ENCODE measurements at regions not wholly inside any gene's neighbourhood (a gene's known extent, or its start where the extent isn't known, plus 50 kb on each side); places are given as distances from the start of the nearest gene placed in this dataset.

GRCh38 chr1:115577513-115577912 is 64.3 kb upstream of the VANGL1 start:
- no peak for DNase-seq (ENCODE audit: low read depth in 2 of 2)

- no peak for DNase-seq (ENCODE audit: low read depth in 2 of 2)
Measured at GRCh38 chr1:115575661-115576060, 66.1 kb upstream of the VANGL1 start.

- no peak for DNase-seq (ENCODE audit: low read depth in 2 of 2)
Measured at GRCh38 chr1:115572710-115573109, 69.1 kb upstream of the VANGL1 start.

- DNase-seq (ENCODE audit: low read depth in 2 of 2) = no peak
Measured at GRCh38 chr1:115567431-115567830, 74.3 kb upstream of the VANGL1 start.

GRCh38 chr1:115565791-115566190 is 76.0 kb upstream of the VANGL1 start:
- DNase-seq (ENCODE audit: low read depth in 2 of 2) = no peak

DNA sequence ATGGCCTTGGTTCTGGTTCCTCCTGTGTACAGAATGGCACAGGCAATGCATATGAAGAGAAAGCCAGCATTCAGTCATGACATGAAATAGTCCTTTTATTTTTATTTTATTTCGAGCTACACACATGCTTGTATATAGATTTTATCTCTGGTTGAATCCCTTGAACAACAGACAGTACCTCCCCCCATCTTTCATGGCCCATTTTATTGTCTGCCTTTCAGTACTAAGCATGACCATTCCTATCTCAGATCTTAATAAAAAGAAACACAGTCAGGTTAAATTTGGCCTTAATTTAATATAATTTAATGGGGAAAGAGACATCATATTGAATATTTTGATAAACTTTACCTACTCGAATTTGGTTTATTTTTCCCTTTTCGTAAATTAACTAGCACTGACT is 76.4 kb upstream of the VANGL1 start:
- no peak for DNase-seq (ENCODE audit: low read depth in 2 of 2)

GRCh38 chr1:115564201-115564600 is 77.6 kb upstream of the VANGL1 start:
- DNase-seq (ENCODE audit: low read depth in 2 of 2) = no peak

DNA sequence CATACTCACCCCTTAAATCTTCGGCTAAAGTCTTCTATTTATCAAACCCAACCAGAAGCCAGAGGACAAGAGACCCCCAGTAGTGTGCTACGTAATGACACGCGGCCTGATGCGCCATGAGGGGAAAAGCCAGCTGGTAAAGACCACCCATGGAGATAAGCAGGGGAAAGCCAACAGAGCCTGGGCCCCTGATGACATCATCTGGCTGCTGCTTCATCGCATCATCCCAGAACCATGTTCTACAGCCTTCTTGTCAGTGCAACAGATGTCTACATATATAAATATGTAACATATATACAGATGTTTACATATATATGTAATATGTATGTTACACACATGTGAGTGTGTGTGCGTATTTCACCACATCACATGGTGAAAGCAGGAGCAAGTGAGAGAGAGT is 81.7 kb upstream of the VANGL1 start:
- no peak for DNase-seq (ENCODE audit: low read depth in 2 of 2)

- DNase-seq (ENCODE audit: low read depth in 2 of 2) = no peak
Measured at GRCh38 chr1:115558275-115558674, 83.5 kb upstream of the VANGL1 start.

GRCh38 chr1:115557715-115558114 is 84.1 kb upstream of the VANGL1 start:
- no peak for DNase-seq (ENCODE audit: low read depth in 2 of 2)

DNA sequence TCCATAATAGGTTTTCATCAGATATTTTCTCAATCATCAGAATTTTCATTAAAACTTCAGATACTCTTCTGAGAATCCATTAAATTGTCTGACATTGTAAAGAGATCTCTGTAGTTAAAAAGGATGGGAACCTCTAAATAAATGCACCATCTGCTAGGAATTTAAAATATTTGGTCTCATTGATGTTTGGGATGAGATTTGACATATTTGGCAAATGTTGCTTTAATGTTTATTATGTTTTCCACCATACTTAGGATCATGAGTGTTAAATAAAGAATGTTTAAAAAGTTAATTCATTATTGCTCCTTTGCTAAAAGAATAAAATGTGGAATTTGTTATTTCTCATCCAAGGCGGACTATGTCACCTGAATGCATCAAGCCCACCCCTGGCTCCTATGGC is 85.5 kb upstream of the VANGL1 start:
- DNase-seq (ENCODE audit: low read depth in 2 of 2) = no peak

DNA sequence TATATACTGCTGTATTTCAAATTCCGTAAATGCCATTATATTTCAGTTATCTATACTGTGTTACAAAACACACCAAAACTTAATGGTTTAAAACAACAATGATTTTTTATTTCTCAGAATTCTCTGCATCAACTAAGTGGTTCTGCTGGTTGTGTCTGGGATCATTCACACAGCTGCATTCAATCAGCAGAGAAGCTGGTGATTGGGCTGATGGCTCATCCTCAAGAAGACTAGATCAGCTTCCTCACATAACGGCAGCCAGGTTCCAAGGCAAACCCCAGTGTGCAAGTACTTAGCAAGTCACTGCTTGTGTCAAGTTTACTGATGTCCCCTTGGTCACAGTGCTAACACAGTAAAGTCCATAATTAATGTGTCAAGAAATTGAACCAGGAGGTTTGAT is 86.3 kb upstream of the VANGL1 start:
- no peak for DNase-seq (ENCODE audit: low read depth in 2 of 2)

DNA sequence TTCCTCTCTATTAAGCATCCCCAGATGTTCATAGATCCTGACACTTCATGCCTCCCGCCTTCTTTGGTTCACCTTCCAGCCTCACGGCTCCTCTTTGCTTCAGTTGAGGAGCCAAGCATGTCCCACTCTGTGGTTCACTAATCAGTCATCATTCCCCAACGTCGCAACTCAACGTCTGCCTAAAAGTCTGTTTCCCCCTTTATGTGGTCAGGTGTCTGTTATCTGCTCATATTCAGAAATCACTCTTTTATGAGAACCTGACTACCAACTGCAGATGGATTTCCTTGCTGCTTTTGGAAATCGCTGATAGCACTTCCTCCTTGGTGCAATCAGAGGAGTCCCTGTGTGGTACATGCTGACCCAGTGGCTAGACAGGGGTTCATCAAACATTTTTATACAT is 94.1 kb upstream of the VANGL1 start:
- DNase-seq (ENCODE audit: low read depth in 2 of 2) = no peak

DNA sequence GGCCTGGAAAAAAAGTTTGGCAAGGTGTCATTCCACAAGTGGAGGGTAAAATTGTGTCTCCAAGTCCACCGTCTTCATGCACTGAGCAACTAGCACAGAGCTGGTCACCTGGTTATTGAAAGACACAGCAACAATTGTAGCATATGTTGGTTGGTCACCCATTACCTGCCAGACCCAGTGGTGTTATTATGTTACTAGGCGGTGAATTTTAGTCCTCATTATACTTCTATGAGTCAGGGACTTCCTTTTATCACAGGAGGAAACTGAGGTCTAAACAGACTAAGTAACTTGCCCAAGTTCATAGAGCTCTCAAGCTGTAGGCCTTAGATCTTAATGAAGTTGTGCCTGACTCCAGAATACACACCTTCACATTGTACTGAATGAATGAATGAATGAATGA is 94.9 kb upstream of the VANGL1 start:
- no peak for DNase-seq (ENCODE audit: low read depth in 2 of 2)

- no peak for DNase-seq (ENCODE audit: low read depth in 2 of 2)
Measured at GRCh38 chr1:115545791-115546733, 95.7 kb upstream of the VANGL1 start.

DNA sequence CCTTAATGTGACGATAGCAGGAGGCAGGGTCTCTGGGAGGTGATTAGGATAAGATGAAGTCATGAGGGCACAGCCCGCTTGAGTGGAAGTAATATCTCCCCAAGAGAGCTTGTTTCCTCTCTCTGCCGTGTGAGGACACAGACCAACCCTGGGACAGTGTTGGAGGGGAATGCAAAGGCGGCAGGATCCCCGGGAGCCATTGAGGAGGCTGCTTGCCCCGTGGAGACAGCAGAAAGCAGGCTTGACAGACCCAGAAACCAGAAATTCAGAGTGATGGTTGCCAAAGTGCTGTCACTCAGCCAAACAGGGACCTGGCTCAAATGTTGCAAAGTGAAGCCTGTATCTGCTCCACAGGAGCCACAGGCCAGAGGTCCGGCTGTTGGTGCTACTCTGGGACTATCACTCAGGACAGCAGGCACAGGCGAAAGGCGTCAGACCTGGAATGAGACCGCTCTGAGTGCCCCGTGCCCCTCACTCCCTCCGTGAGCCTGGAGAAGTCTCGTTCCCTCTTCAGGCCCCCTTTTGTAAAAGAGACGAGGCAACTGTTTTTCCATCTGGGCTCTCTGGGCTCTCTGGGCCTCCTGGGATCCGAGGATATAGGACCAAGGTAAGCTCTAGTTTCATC is 96.6 kb upstream of the VANGL1 start:
- no peak for DNase-seq (ENCODE audit: low read depth in 2 of 2)

DNA sequence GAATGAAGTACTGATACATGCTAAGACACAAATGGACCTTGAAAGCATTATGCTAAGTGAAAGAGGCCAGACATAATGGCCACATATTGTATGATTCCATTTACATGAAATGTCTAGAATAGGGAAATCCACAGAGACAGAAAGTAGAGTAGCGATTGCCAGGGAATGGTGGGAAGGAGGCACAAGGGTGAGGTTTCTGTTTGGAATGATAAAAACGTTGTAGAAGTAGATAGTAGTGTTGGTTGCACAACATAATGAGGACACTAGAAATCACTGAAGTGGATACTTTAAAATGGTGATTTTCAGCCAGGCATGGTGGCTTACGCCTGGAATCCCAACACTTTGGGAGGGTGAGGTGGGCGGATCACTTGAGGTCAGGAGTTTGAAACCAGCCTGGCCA is 97.6 kb upstream of the VANGL1 start:
- DNase-seq (ENCODE audit: low read depth in 2 of 2) = no peak

DNA sequence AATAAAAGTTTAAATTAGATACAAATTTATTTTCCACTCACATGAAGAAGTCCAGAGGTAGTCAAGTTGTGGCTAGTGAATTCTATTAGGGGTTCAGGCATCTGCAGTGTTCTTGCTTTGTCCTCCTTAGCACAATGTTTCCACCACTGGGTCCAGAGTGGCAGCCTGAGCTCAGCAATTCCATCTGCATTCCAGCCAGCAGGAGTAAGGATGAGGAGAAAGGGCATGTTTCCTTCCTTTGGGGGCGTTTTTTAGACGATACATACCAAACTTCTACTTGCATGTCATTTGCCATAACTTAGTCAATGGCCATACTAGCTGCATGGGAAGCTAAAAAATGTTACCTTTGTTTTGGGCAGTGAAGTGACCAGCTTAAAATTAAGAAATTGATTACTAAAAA is 98.5 kb upstream of the VANGL1 start:
- DNase-seq (ENCODE audit: low read depth in 2 of 2) = no peak

DNA sequence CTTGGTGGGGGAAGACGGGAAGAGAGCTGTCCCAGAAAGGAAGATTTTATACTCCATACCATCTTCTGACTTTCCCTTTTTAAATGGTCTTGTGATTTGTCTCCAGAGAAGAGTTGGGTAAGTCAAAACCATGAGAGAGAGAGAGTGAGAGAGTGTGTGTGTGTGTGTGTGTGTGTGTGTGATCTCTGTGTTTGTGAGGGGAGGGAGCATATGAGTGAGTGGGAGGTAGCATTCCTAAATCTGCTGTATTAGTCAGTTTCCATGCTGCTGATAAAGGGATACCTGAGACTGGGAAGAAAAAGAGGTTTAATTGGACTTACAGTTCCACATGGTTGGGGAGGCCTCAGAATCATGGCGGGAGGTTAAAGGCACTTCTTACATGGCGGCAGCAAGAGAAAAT is 102.0 kb upstream of the VANGL1 start:
- DNase-seq (ENCODE audit: low read depth in 2 of 2) = no peak

DNA sequence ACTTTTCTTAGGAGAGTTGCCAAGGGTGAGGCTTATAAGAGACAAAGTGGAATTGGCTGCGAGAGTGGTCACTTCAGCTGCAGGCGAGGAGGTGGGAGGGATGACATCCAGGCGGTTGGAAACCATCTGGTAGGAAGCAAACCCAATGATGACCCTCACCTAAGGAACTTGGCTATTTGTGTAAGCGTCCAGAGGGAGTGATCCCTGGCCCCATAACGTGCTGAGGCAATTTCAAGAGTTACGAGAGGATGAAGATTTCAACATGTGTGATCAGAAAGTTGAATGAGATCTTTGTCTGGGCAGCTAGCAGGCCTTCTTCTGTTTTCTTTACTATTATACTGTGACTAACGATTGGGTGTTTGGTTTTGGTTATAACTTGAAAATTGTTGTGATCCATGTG is 102.7 kb upstream of the VANGL1 start:
- no peak for DNase-seq (ENCODE audit: low read depth in 2 of 2)

DNA sequence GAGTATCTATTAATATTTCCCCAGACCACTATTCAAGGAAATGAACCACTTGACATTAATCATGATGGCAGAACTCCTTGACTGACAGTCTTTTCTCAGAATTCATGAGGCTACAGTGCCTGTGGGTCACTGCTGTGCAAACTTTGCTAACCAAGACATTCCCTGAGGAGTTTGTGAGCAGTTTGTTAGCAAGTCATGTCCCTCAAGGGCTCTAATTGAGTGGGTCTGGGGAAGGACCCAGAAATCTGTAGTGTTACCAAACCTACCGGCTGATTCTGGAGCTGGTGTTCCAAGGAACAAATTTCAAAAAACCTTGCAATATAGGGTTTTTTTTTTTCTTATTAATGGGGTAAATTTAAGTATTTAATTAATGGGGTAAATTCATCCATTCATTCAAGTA is 103.2 kb upstream of the VANGL1 start:
- no peak for DNase-seq (ENCODE audit: low read depth in 2 of 2)

- DNase-seq (ENCODE audit: low read depth in 2 of 2) = no peak
Measured at GRCh38 chr1:115537415-115537814, 104.4 kb upstream of the VANGL1 start.

DNA sequence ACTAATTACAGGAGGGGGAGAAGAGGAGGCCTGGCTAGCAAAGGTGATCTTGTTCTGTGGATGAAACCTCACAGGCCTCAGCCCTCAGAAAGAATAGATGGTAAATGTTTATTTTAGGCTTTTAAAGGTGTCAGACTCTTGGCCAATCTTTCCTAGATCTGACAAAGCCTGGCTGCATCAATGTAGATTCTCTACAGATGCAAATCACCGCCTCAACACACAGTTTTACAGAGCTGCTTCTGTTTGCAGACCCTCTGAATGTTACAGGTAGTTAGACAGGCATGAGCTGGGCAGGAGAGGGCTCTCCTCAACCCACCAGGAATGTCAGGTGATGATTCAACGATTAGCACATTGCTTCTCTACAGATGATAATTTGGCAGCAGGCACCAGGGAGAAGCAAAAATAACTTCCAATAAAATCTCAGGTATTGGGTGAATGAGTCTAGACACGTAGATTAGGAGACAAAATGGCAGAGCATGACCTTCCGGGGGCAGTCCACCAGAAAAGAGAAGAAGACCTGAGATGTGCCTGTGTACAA is 105.4 kb upstream of the VANGL1 start:
- DNase-seq (ENCODE audit: low read depth in 2 of 2) = no peak
